Endothelial cell of umbilical vein (primary cell): ENCODE measurements at regions not wholly inside any gene's neighbourhood (a gene's known extent, or its start where the extent isn't known, plus 50 kb on each side); places are given as distances from the start of the nearest gene placed in this dataset.

Source experiments
- FOS ChIP-seq: IDR thresholded peaks from 2 replicates; pipeline ENCODE4 v1.6.1; 2011; ENCODE audit warnings: mild to moderate bottlenecking, low read length, moderate library complexity, borderline replicate concordance; ENCODE audit not compliant: insufficient read depth
- GATA2 ChIP-seq: IDR thresholded peaks from 2 replicates; pipeline ENCODE4 v1.7.0; 2011; ENCODE audit warnings: low read depth, mild to moderate bottlenecking, moderate library complexity, mixed read lengths, low read length; ENCODE audit not compliant: insufficient read length, insufficient read depth
- JUN ChIP-seq: IDR thresholded peaks from 2 replicates; pipeline ENCODE4 v1.6.1; 2011; ENCODE audit warnings: borderline replicate concordance, low read depth; ENCODE audit not compliant: insufficient read length, insufficient read depth
- MYC ChIP-seq: IDR thresholded peaks from one replicate; pipeline ENCODE4 v1.6.1; 2011; ENCODE audit warnings: mild to moderate bottlenecking, low read depth, low read length
- POLR2A ChIP-seq: IDR thresholded peaks from 2 replicates; pipeline ENCODE4 v1.6.1; 2012; ENCODE audit warnings: low read depth, mild to moderate bottlenecking, control low read depth, low read length
- POLR2AphosphoS5 ChIP-seq: IDR thresholded peaks from 2 replicates; pipeline ENCODE4 v1.6.1; 2012; ENCODE audit warnings: low read depth, mild to moderate bottlenecking, control low read depth, low read length, moderate library complexity; ENCODE audit not compliant: insufficient read depth
- TF ChIP-seq, protein P1 (sequence below), 2 donors: IDR thresholded peaks; 1 replicate in 1 of 2; 2 replicates in 1 of 2; pipeline ENCODE4 v1.5.1; 2011; ENCODE audit warnings: low read length in 2 of 2, mild to moderate bottlenecking in 2 of 2, moderate library complexity in 2 of 2, control low read depth in 1 of 2, inconsistent platforms in 1 of 2, low read depth in 1 of 2; ENCODE audit not compliant: insufficient read depth in 1 of 2; ENCODE audit errors: extremely low read depth in 1 of 2
- TF ChIP-seq, protein P2 (sequence below): IDR thresholded peaks from 2 replicates; pipeline ENCODE4 v1.6.1; 2011; ENCODE audit not compliant: insufficient read depth, insufficient read length

DNA sequence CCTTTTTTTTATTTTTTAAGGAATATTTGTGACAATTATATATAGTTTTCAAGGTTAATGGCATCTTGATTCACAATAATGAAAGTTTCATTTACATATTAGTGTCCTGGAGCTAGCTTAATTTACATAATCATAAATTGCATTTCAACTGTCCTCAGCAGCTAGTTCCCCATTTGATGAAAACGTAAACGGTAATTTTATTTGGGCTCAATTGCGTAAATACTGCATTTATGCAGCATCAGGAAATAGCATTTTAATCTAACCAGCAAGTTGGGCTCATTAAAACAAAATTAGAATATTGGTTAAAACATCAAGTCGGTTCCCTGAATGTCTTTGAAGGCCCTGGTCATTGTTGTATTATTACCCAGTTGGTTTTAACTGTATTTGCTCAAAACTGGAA, 136.8 kb upstream of the CDH5 start:
- TF ChIP-seq, protein P1, sequence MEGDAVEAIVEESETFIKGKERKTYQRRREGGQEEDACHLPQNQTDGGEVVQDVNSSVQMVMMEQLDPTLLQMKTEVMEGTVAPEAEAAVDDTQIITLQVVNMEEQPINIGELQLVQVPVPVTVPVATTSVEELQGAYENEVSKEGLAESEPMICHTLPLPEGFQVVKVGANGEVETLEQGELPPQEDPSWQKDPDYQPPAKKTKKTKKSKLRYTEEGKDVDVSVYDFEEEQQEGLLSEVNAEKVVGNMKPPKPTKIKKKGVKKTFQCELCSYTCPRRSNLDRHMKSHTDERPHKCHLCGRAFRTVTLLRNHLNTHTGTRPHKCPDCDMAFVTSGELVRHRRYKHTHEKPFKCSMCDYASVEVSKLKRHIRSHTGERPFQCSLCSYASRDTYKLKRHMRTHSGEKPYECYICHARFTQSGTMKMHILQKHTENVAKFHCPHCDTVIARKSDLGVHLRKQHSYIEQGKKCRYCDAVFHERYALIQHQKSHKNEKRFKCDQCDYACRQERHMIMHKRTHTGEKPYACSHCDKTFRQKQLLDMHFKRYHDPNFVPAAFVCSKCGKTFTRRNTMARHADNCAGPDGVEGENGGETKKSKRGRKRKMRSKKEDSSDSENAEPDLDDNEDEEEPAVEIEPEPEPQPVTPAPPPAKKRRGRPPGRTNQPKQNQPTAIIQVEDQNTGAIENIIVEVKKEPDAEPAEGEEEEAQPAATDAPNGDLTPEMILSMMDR (IDR thresholded peaks at IDR 0.05; ENCODE audit: extremely low read depth in 1 of 2, insufficient read depth in 1 of 2, low read depth in 1 of 2, low read length in 2 of 2) = no peak
- TF ChIP-seq POLR2A (no peak), MYC (no peak), POLR2AphosphoS5 (no peak), FOS (no peak), JUN (no peak), GATA2 (no peak)
- TF ChIP-seq, protein P2, sequence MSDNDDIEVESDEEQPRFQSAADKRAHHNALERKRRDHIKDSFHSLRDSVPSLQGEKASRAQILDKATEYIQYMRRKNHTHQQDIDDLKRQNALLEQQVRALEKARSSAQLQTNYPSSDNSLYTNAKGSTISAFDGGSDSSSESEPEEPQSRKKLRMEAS = no peak
